Upper lobe of left lung (tissue), 6 donors: ENCODE measurements at regions not wholly inside any gene's neighbourhood (a gene's known extent, or its start where the extent isn't known, plus 50 kb on each side); places are given as distances from the start of the nearest gene placed in this dataset.

Experiments used
- ATAC-seq, 2 donors: fragments of 200-7000 bp; cut with Tn5 transposase; one replicate each; pipeline ENCODE4 v1.9.1; 2022; ENCODE audit warnings: mild to moderate bottlenecking in 2 of 2, moderate library complexity in 2 of 2; ENCODE audit not compliant: low FRiP score in 2 of 2
- DNase-seq, 2 donors: peaks; one replicate each; pipeline ENCODE4 v3.0.0-alpha.2; 2019 to 2020
- H3K27ac ChIP-seq, 4 donors: fragments of 200-600 bp; sonication (generic); one replicate each; pipeline ENCODE4 v1.5.1; 2016 to 2019
- H3K27me3 ChIP-seq, 4 donors: fragments of 200-600 bp; sonication (generic); one replicate each; pipeline ENCODE4 v1.5.1; 2017 to 2019
- H3K36me3 ChIP-seq, 4 donors: fragments of 200-600 bp; sonication (generic); one replicate each; pipeline ENCODE4 v1.5.1; 2016 to 2019
- H3K4me1 ChIP-seq, 4 donors: fragments of 200-600 bp; sonication (generic); one replicate each; pipeline ENCODE4 v1.5.1; 2018 to 2019
- H3K4me3 ChIP-seq, 4 donors: fragments of 200-600 bp; sonication (generic); one replicate each; pipeline ENCODE4 v1.5.1; 2017 to 2019; ENCODE audit warnings: mild to moderate bottlenecking in 2 of 4, moderate library complexity in 1 of 4
- H3K9me3 ChIP-seq, 4 donors: fragments of 200-600 bp; sonication (generic); one replicate each; pipeline ENCODE4 v1.5.1; 2018 to 2019
- CTCF ChIP-seq, 6 experiments: fragments of 450-650 bp in 4 of 6; fragments of 200-600 bp in 2 of 6; sonication (generic) in 2 of 6; IDR thresholded peaks; one replicate each; pipeline ENCODE4 v1.5.1; 2016 to 2019; ENCODE audit warnings: antibody characterized with exemption in 6 of 6
- EP300 ChIP-seq, 4 donors: sonication (generic); formaldehyde crosslinking; IDR thresholded peaks; one replicate each; pipeline ENCODE4 v1.5.1; 2017; ENCODE audit warnings: antibody characterized with exemption in 4 of 4, control low read depth in 2 of 4
- POLR2A ChIP-seq, 4 donors: fragments of 450-650 bp; IDR thresholded peaks; one replicate each; pipeline ENCODE4 v1.5.1; 2016 to 2017; ENCODE audit warnings: antibody characterized with exemption in 4 of 4, mild to moderate bottlenecking in 2 of 4
- POLR2AphosphoS5 ChIP-seq, 2 donors: sonication (generic); formaldehyde crosslinking; IDR thresholded peaks; one replicate each; pipeline ENCODE4 v1.5.1; 2017; ENCODE audit warnings: antibody characterized with exemption in 2 of 2
- WGBS, 2 donors: methylation state at CpG; one replicate each; pipeline ENCODE4 v1.1.5; 2017 to 2018; 5-methylcytosine and 5-hydroxymethylcytosine counted together
- small RNA-seq, 4 donors: library from RNA; depleted of rRNA; stranded (forward); fragments of <200 nt; gene quantifications; one replicate each; pipeline ENCODE3, GENCODE V24; 2016
- donor health status: DM: no; HTN: no; CAD: no; lungs with moderate emphysema.
- donor health status: DM: no; HTN: yes; CAD: no; lungs with severe emphysema.

GRCh38 chr16:76214856-76215255 lies 62.3 kb upstream of the CNTNAP4 start:
- Histone ChIP-seq H3K9me3 (no peaks in the 10 kb centered on the region), H3K36me3 (no peaks in the 10 kb centered on the region), H3K4me3 (no peak overlapping the region), H3K4me1 (no peaks in the 10 kb centered on the region), H3K27me3 (no peaks in the 10 kb centered on the region), H3K27ac (no peak overlapping the region)
- WGBS, 2 donors: 53 to 74% methylated on average over 1 of the region's 1 CpG
- ATAC-seq (no peak), DNase-seq (no peak)
- TF ChIP-seq CTCF (IDR thresholded peaks at IDR 0.05): no peak
- no peak for TF ChIP-seq POLR2AphosphoS5 (IDR thresholded peaks at IDR 0.05)
- TF ChIP-seq EP300 (IDR thresholded peaks at IDR 0.05): no peak
- TF ChIP-seq POLR2A (IDR thresholded peaks at IDR 0.05): no peak

GRCh38 chr16:76222087-76222486 lies 55.1 kb upstream of the CNTNAP4 start:
- WGBS, 2 donors: 17 to 22% methylated on average over 3 of the region's 3 CpGs
- no peak overlapping the region for H3K27ac ChIP-seq
- ATAC-seq (no peak), DNase-seq (no peak)
- TF ChIP-seq CTCF (IDR thresholded peaks at IDR 0.05): no peak
- TF ChIP-seq POLR2A (IDR thresholded peaks at IDR 0.05): no peak
- TF ChIP-seq EP300 (IDR thresholded peaks at IDR 0.05): no peak
- no peak for TF ChIP-seq POLR2AphosphoS5 (IDR thresholded peaks at IDR 0.05)
- no peaks in the 10 kb centered on the region for H3K4me1 ChIP-seq
- no peak overlapping the region for H3K4me3 ChIP-seq
- no peaks in the 10 kb centered on the region for H3K36me3 ChIP-seq
- H3K27me3 ChIP-seq: no peaks in the 10 kb centered on the region
- no peaks in the 10 kb centered on the region for H3K9me3 ChIP-seq

GRCh38 chr16:76222853-76223252 lies 54.3 kb upstream of the CNTNAP4 start:
- ATAC-seq: no peak
- Histone ChIP-seq H3K27ac (no peak overlapping the region), H3K36me3 (no peaks in the 10 kb centered on the region), H3K4me3 (no peak overlapping the region), H3K4me1 (no peaks in the 10 kb centered on the region), H3K27me3 (no peaks in the 10 kb centered on the region), H3K9me3 (no peaks in the 10 kb centered on the region)
- DNase-seq: no peak
- TF ChIP-seq POLR2A (IDR thresholded peaks at IDR 0.05) (no peak), CTCF (IDR thresholded peaks at IDR 0.05) (no peak), EP300 (IDR thresholded peaks at IDR 0.05) (no peak), POLR2AphosphoS5 (IDR thresholded peaks at IDR 0.05) (no peak)
- 20 to 23% methylated on average over 2 of the region's 2 CpGs for WGBS, 2 donors

GRCh38 chr16:76226011-76226410 lies 51.2 kb upstream of the CNTNAP4 start:
- 69 to 86% methylated on average over 14 of the region's 14 CpGs for WGBS, 2 donors
- Histone ChIP-seq H3K4me3 (no peak overlapping the region), H3K27ac (no peak overlapping the region), H3K4me1 (no peaks in the 10 kb centered on the region), H3K27me3 (no peaks in the 10 kb centered on the region), H3K9me3 (no peaks in the 10 kb centered on the region), H3K36me3 (no peaks in the 10 kb centered on the region)
- no peak for ATAC-seq
- DNase-seq: no peak
- no peak for TF ChIP-seq CTCF (IDR thresholded peaks at IDR 0.05)
- no peak for TF ChIP-seq POLR2A (IDR thresholded peaks at IDR 0.05)

- no peaks in the 10 kb centered on the region for H3K9me3 ChIP-seq
- DNase-seq: no peak
- H3K27ac ChIP-seq: no peak overlapping the region
- no peak overlapping the region for H3K4me3 ChIP-seq
- H3K27me3 ChIP-seq: no peaks in the 10 kb centered on the region
- WGBS, 2 donors: 91 to 94% methylated on average over 3 of the region's 3 CpGs
- no peak for ATAC-seq
- no peaks in the 10 kb centered on the region for H3K4me1 ChIP-seq
- no peaks in the 10 kb centered on the region for H3K36me3 ChIP-seq
- TF ChIP-seq EP300 (IDR thresholded peaks at IDR 0.05) (no peak), POLR2A (IDR thresholded peaks at IDR 0.05) (no peak), CTCF (IDR thresholded peaks at IDR 0.05) (no peak)
Observed at GRCh38 chr16:76226481-76226880, 50.7 kb upstream of the CNTNAP4 start.

Small RNAs in the stretch of these regions (small RNA-seq; reads per million reads assigned to genes)
- 0 reads per million in 4 donors for gene RNA5SP430
